HepG2 (cell line): ENCODE measurements at regions not wholly inside any gene's neighbourhood (a gene's known extent, or its start where the extent isn't known, plus 50 kb on each side); places are given as distances from the start of the nearest gene placed in this dataset.
A peak's percentile ranks its signal among the peaks of the same experiment; 100 is the strongest.

ENCODE experiments used
- ATAC-seq: fragments of 200-7000 bp; cut with Tn5 transposase; 3 replicates; pipeline ENCODE4 v1.9.1; 2020; ENCODE audit warnings: mild to moderate bottlenecking, moderate library complexity
- BruUV-seq: library from RNA; stranded (reverse); fragments of 400-500 nt; replicated peaks from 2 replicates; lab custom pipeline; 2021; lab: Mats Ljungman, UMichigan
- CTCF ChIA-PET: fragments of 300-600 bp; formaldehyde crosslinking; extraction: SDS; loops from one replicate; lab custom pipeline; 2021; ENCODE audit warnings: low total read pairs, inconsistent platforms, low intra/inter-chr PET ratio; lab: Yijun Ruan, JAX
- POLR2A ChIA-PET: fragments of 350-600 bp; sonication (Branson Sonifier 250); formaldehyde crosslinking; loops from one replicate; lab custom pipeline; 2020; ENCODE audit warnings: antibody characterized with exemption, inconsistent platforms; lab: Yijun Ruan, JAX
- DNase-seq: peaks from one replicate; pipeline ENCODE4 v3.0.0-alpha.2; 2015; ENCODE audit warnings: low spot score
- FAIRE-seq: peaks from 3 replicates; lab custom pipeline; 2011; peaks lifted over from hg19 to GRCh38; lab: Jason Lieb, UNC
- H2AFZ ChIP-seq: one replicate; pipeline ENCODE4 v1.6.1; 2011; ENCODE audit warnings: low read length, inconsistent platforms
- H3K27ac ChIP-seq: fragments of 300-600 bp; 3 replicates; pipeline ENCODE4 v1.8.0; 2011; ENCODE audit warnings: mixed run types, mild to moderate bottlenecking, mixed read lengths, low read length, inconsistent platforms; ENCODE audit not compliant: insufficient read depth; ENCODE audit errors: extremely low read length
- H3K27me3 ChIP-seq, 2 experiments: fragments of 200-600 bp in 1 of 2; 2 replicates in 1 of 2; 3 replicates in 1 of 2; pipeline versions ENCODE4 v1.6.0 to v1.8.0; 2011; ENCODE audit warnings: low read length in 2 of 2, mild to moderate bottlenecking in 2 of 2, moderate library complexity in 2 of 2, inconsistent platforms in 1 of 2; ENCODE audit not compliant: insufficient read depth in 2 of 2, control insufficient read depth in 1 of 2
- H3K36me3 ChIP-seq, 2 experiments: fragments of 200-600 bp in 1 of 2; replicated peaks in 1 of 2; 2 replicates in 1 of 2; 3 replicates in 1 of 2; pipeline versions ENCODE4 v1.5.1 to v1.8.0; 2011; ENCODE audit warnings: low read length in 2 of 2, inconsistent platforms in 1 of 2; ENCODE audit not compliant: insufficient read depth in 2 of 2, control insufficient read depth in 1 of 2
- H3K4me1 ChIP-seq: 2 replicates; pipeline ENCODE4 v1.5.1; 2012; ENCODE audit warnings: low read length, inconsistent platforms; ENCODE audit not compliant: insufficient read depth
- H3K4me2 ChIP-seq: 2 replicates; pipeline ENCODE4 v1.6.0; 2011; ENCODE audit warnings: low read depth, low read length, inconsistent platforms
- H3K4me3 ChIP-seq, 3 experiments: fragments of 200-600 bp in 1 of 3; sonication (generic), shearing (Covaris generic) in 1 of 3; replicated peaks in 1 of 3; 2 replicates each; pipeline ENCODE4 v1.5.1; 2011 to 2016; ENCODE audit warnings: low read length in 3 of 3, inconsistent platforms in 2 of 3, low read depth in 2 of 3, mild to moderate bottlenecking in 2 of 3, control low read depth in 1 of 3, mixed read lengths in 1 of 3; ENCODE audit not compliant: insufficient read depth in 1 of 3
- H3K79me2 ChIP-seq: one replicate; pipeline ENCODE4 v1.6.1; 2011; ENCODE audit warnings: low read length, inconsistent platforms; ENCODE audit not compliant: insufficient read depth
- H3K9ac ChIP-seq: 2 replicates; pipeline ENCODE4 v1.6.0; 2011; ENCODE audit warnings: mild to moderate bottlenecking, low read depth, low read length, inconsistent platforms; ENCODE audit not compliant: insufficient read depth
- H3K9me3 ChIP-seq: 2 replicates; pipeline ENCODE4 v1.5.1; 2012; ENCODE audit warnings: mild to moderate bottlenecking, low read length
- H4K20me1 ChIP-seq: 2 replicates; pipeline ENCODE4 v1.6.0; 2011; ENCODE audit warnings: inconsistent platforms, mild to moderate bottlenecking, low read length, moderate library complexity; ENCODE audit not compliant: insufficient read depth
- FOXO1 ChIP-seq: sonication (generic); formaldehyde crosslinking; IDR thresholded peaks from 2 replicates; pipeline ENCODE4 v1.4.0; 2020; ENCODE audit warnings: missing genetic modification reagents
- GABPB1 ChIP-seq: IDR thresholded peaks from 2 replicates; pipeline ENCODE4 v1.6.1; 2016; ENCODE audit warnings: mild to moderate bottlenecking, missing genetic modification reagents, moderate library complexity, missing compliant biosample characterization
- MAFK ChIP-seq, 2 experiments: IDR thresholded peaks in 1 of 2; conservative IDR thresholded peaks in 1 of 2; 2 replicates each; pipeline ENCODE4 v1.6.1; 2011; ENCODE audit warnings: improper control_type of control experiment in 2 of 2, low read length in 2 of 2
- PAX8 ChIP-seq: sonication (generic); formaldehyde crosslinking; IDR thresholded peaks from 2 replicates; pipeline ENCODE4 v1.8.0; 2022; ENCODE audit warnings: mild to moderate bottlenecking, missing genetic modification reagents, borderline replicate concordance
- RFX1 ChIP-seq: fragments of 450-650 bp; IDR thresholded peaks from 2 replicates; pipeline ENCODE4 v1.6.1; 2017
- SMAD3 ChIP-seq: sonication (generic); formaldehyde crosslinking; IDR thresholded peaks from 2 replicates; pipeline ENCODE4 v1.4.0; 2020; ENCODE audit warnings: missing genetic modification reagents
- TOPORS ChIP-seq: sonication (generic); formaldehyde crosslinking; IDR thresholded peaks from 2 replicates; pipeline ENCODE4 v1.8.0; 2023; ENCODE audit warnings: mild to moderate bottlenecking, missing genetic modification reagents
- ZIK1 ChIP-seq: sonication (generic); formaldehyde crosslinking; IDR thresholded peaks from 2 replicates; pipeline ENCODE4 v1.5.0; 2020; ENCODE audit warnings: mild to moderate bottlenecking, low read depth, missing genetic modification reagents, borderline replicate concordance
- ZNF142 ChIP-seq: sonication (generic); formaldehyde crosslinking; IDR thresholded peaks from 2 replicates; pipeline ENCODE4 v1.4.0; 2020; ENCODE audit warnings: missing genetic modification reagents
- ZNF552 ChIP-seq: sonication (generic); formaldehyde crosslinking; IDR thresholded peaks from 2 replicates; pipeline ENCODE4 v1.9.0; 2022; ENCODE audit warnings: missing genetic modification reagents, mild to moderate bottlenecking, borderline replicate concordance
- WGBS: methylation state at CpG from one replicate; pipeline ENCODE4 v1.1.6; 2017; ENCODE audit warnings: low lambda C conversion rate; 5-methylcytosine and 5-hydroxymethylcytosine counted together
- in situ Hi-C: cut with HindIII; loops from 2 replicates; pipeline ENCODE4 v1.10.0; 2017; ENCODE audit warnings: low pct_unique_long_range_greater_than_20kb; ENCODE audit not compliant: extremely low pct_ligation_motif_present
- intact Hi-C: fragments of 100-400 bp; cut with micrococcal nuclease; formaldehyde crosslinking; loops from one replicate; pipeline ENCODE4 v1.10.0; 2022; ENCODE audit not compliant: unreplicated experiment
- TF ChIP-seq, protein P1 (sequence below): sonication (generic); formaldehyde crosslinking; IDR thresholded peaks from 2 replicates; pipeline ENCODE4 v1.4.0; 2020; ENCODE audit warnings: low read depth, mild to moderate bottlenecking, missing genetic modification reagents
- TF ChIP-seq, protein P2 (sequence below): sonication (generic); formaldehyde crosslinking; IDR thresholded peaks from 2 replicates; pipeline ENCODE4 v1.8.1; 2023; ENCODE audit warnings: missing genetic modification reagents, mild to moderate bottlenecking, borderline replicate concordance

DNA sequence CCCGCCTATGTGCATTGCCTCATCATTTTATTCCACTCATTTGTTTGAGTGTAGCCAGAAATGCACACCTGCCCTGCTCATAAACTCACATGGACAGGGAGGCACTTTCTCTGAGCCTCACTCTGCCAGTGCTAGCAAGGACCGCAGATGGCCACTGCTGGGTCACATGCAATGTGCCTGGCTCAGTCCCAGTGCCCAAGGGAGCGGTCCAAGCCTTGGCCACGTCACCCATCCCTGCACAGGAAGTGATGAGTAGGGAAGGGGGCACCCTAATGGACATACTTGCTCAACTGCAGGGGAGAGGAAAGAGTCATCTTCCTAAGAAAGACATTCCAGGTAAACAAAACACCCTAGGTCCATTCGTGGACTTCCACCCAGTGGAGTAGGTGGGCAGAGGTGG lies 630.9 kb downstream of the IRX1 start:
- no peak overlapping the region for H3K9ac ChIP-seq
- no peaks in the 10 kb centered on the region for H3K79me2 ChIP-seq
- BruUV-seq = no TSS peak
- POLR2A ChIA-PET = no interaction called here
- no peak for FAIRE-seq
- no peak; the same call in 2 of the 3 replicates for ATAC-seq
- no peak overlapping the region; the same call in 1 of the 2 replicates for H3K4me2 ChIP-seq
- no peak overlapping the region for H3K27ac ChIP-seq
- 0 out of 2 replicates have a peak, but pooled peaks cover 6% of the 10 kb centered on the region for H3K9me3 ChIP-seq
- intact Hi-C loops = no loop called here
- TF ChIP-seq FOXO1 (CRISPR knock-in tag) (no peak), GABPB1 (CRISPR knock-in tag) (peak; percentile 48; the same call in 1 of the 2 replicates)
- H3K4me1 ChIP-seq = no peaks in the 10 kb centered on the region
- in situ Hi-C loops = no loop called here
- no peaks in the 10 kb centered on the region for H3K36me3 ChIP-seq
- H3K4me3 ChIP-seq = no peak overlapping the region
- H2AFZ ChIP-seq = no peak overlapping the region
- CTCF ChIA-PET = no interaction called here
- DNase-seq = no peak
- no peaks in the 10 kb centered on the region for H3K27me3 ChIP-seq
- WGBS = 8% methylated on average over 4 of the region's 5 CpGs
- no peaks in the 10 kb centered on the region for H4K20me1 ChIP-seq

DNA sequence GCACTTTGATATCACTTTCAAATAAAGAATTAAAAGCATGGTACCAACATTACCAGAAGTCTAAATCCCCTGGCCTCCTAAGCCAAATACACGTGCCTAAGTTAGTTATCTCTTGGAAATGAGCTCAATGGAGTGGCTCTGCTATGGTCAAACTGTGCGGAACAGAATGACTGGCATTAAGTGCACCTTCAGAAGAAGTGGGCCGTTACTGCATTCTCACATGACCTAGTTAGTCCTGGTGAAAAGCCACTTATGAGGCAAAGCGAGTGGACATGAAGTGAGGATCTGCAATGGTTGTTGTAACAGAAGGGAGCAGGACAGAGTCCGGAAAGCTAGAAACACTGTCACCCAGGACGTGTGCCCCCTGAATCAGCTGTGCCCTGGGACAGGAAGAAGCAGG lies 633.1 kb downstream of the IRX1 start:
- Histone ChIP-seq H2AFZ (no peak overlapping the region), H3K4me3 (no peak overlapping the region), H3K27me3 (no peaks in the 10 kb centered on the region), H3K36me3 (no peaks in the 10 kb centered on the region), H3K79me2 (no peaks in the 10 kb centered on the region), H3K9ac (no peak overlapping the region), H4K20me1 (no peaks in the 10 kb centered on the region), H3K4me1 (no peaks in the 10 kb centered on the region), H3K9me3 (peaks cover 11% of the 10 kb centered on the region), H3K27ac (no peak overlapping the region), H3K4me2 (no peak overlapping the region)
- ChIA-PET POLR2A (no interaction called here), CTCF (no interaction called here)
- ATAC-seq (no peak), FAIRE-seq (no peak), DNase-seq (no peak)
- no TSS peak for BruUV-seq
- in situ Hi-C loops = no loop called here
- 21% methylated on average over 6 of the region's 6 CpGs for WGBS
- intact Hi-C loops = no loop called here
- TF ChIP-seq PAX8 (no peak), SMAD3 (CRISPR knock-in tag) (no peak), ZNF552 (CRISPR knock-in tag) (no peak), ZNF142 (CRISPR knock-in tag) (no peak), TOPORS (CRISPR knock-in tag) (no peak), ZIK1 (no peak), MAFK (conservative IDR thresholded peaks at IDR 0.05 in 1 of 2, IDR thresholded peaks at IDR 0.05 in 1 of 2; ENCODE audit: low read length in 2 of 2) (no peak), RFX1 (no peak)
- TF ChIP-seq, protein P1, sequence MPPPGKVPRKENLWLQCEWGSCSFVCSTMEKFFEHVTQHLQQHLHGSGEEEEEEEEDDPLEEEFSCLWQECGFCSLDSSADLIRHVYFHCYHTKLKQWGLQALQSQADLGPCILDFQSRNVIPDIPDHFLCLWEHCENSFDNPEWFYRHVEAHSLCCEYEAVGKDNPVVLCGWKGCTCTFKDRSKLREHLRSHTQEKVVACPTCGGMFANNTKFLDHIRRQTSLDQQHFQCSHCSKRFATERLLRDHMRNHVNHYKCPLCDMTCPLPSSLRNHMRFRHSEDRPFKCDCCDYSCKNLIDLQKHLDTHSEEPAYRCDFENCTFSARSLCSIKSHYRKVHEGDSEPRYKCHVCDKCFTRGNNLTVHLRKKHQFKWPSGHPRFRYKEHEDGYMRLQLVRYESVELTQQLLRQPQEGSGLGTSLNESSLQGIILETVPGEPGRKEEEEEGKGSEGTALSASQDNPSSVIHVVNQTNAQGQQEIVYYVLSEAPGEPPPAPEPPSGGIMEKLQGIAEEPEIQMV (CRISPR knock-in tag) = no peak
- TF ChIP-seq, protein P2, sequence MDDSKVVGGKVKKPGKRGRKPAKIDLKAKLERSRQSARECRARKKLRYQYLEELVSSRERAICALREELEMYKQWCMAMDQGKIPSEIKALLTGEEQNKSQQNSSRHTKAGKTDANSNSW (CRISPR knock-in tag) = no peak
